IMR-90 (cell line): ENCODE measurements at regions not wholly inside any gene's neighbourhood (a gene's known extent, or its start where the extent isn't known, plus 50 kb on each side); places are given as distances from the start of the nearest gene placed in this dataset.

Experiments used
- CEBPB ChIP-seq: IDR thresholded peaks from 2 replicates; pipeline ENCODE4 v1.6.1; 2012; ENCODE audit warnings: low read depth, low read length, improper control_type of control experiment
- FOS ChIP-seq: fragments of 150-350 bp; IDR thresholded peaks from 2 replicates; pipeline ENCODE4 v1.6.1; 2016; ENCODE audit warnings: low read depth, low read length
- MAFK ChIP-seq: IDR thresholded peaks from 2 replicates; pipeline ENCODE4 v1.6.1; 2012; ENCODE audit warnings: low read depth, low read length, improper control_type of control experiment
- MAZ ChIP-seq: IDR thresholded peaks from 2 replicates; pipeline ENCODE4 v1.6.1; 2012; ENCODE audit warnings: low read depth, mild to moderate bottlenecking, low read length, improper control_type of control experiment, moderate library complexity, borderline replicate concordance
- MXI1 ChIP-seq: IDR thresholded peaks from 2 replicates; pipeline ENCODE4 v1.6.1; 2012; ENCODE audit warnings: low read depth, mild to moderate bottlenecking, low read length, moderate library complexity, borderline replicate concordance
- POLR2A ChIP-seq: IDR thresholded peaks from 2 replicates; pipeline ENCODE4 v1.6.1; 2012; ENCODE audit warnings: mild to moderate bottlenecking, low read depth, low read length
- RAD21 ChIP-seq: IDR thresholded peaks from 2 replicates; pipeline ENCODE4 v1.6.1; 2012; ENCODE audit warnings: low read length, improper control_type of control experiment
- RFX5 ChIP-seq: IDR thresholded peaks from 2 replicates; pipeline ENCODE4 v1.8.0; 2012; ENCODE audit warnings: low read depth, mild to moderate bottlenecking, low read length, moderate library complexity
- SMC3 ChIP-seq: fragments of 150-350 bp; IDR thresholded peaks from 2 replicates; pipeline ENCODE4 v1.6.1; 2016; ENCODE audit warnings: low read depth, mild to moderate bottlenecking, antibody characterized with exemption, low read length, moderate library complexity
- TF ChIP-seq, protein P1 (sequence below): fragments of 150-350 bp; IDR thresholded peaks from 2 replicates; pipeline ENCODE4 v1.6.1; 2017; ENCODE audit warnings: mild to moderate bottlenecking, antibody characterized with exemption, low read length, low read depth
- TF ChIP-seq, protein P2 (sequence below): conservative IDR thresholded peaks from 2 replicates; pipeline ENCODE4 v1.5.1; 2012; ENCODE audit warnings: mild to moderate bottlenecking, low read depth, low read length, improper control_type of control experiment

DNA sequence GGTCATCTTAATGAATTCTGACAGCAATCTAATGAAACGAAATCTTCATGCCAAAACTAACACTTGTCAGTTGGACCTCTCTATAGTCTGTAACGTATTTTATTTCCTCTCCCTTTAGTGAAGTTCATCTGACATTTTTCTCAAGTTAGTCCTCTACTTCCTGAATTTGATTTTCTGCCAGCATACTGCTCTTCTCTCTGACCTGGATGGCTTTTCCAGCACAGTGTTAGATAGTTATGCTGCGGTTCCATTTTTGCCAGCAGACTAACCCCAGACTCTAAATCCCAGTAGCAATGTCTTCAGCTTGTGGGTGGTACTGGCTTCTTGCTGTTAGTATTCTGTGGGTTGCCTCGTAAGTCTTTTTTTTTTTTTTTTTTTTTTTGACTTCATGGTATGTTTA, 146.7 kb upstream of the VEGFC start:
- TF ChIP-seq, protein P1, sequence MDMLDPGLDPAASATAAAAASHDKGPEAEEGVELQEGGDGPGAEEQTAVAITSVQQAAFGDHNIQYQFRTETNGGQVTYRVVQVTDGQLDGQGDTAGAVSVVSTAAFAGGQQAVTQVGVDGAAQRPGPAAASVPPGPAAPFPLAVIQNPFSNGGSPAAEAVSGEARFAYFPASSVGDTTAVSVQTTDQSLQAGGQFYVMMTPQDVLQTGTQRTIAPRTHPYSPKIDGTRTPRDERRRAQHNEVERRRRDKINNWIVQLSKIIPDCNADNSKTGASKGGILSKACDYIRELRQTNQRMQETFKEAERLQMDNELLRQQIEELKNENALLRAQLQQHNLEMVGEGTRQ, result no peak
- TF ChIP-seq, protein P2, sequence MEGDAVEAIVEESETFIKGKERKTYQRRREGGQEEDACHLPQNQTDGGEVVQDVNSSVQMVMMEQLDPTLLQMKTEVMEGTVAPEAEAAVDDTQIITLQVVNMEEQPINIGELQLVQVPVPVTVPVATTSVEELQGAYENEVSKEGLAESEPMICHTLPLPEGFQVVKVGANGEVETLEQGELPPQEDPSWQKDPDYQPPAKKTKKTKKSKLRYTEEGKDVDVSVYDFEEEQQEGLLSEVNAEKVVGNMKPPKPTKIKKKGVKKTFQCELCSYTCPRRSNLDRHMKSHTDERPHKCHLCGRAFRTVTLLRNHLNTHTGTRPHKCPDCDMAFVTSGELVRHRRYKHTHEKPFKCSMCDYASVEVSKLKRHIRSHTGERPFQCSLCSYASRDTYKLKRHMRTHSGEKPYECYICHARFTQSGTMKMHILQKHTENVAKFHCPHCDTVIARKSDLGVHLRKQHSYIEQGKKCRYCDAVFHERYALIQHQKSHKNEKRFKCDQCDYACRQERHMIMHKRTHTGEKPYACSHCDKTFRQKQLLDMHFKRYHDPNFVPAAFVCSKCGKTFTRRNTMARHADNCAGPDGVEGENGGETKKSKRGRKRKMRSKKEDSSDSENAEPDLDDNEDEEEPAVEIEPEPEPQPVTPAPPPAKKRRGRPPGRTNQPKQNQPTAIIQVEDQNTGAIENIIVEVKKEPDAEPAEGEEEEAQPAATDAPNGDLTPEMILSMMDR, result no peak
- TF ChIP-seq CEBPB (no peak), RFX5 (no peak), RAD21 (no peak), POLR2A (no peak), MAZ (no peak), MXI1 (no peak), MAFK (no peak), FOS (no peak), SMC3 (no peak)
